T-helper 1 cell treated with Interleukin-12 subunit alpha and Interleukin-12 subunit beta and Interleukin-4 antibody, amounts not matched to agents 30 μg/mL and 1 μg/mL, for 36 hours (primary cell): ENCODE measurements at regions not wholly inside any gene's neighbourhood (a gene's known extent, or its start where the extent isn't known, plus 50 kb on each side); places are given as distances from the start of the nearest gene placed in this dataset.
"Not testable (repeated sequence)": the region's sequence is repeated elsewhere in the genome, so short reads cannot be mapped to it uniquely, and the experiment has no call there.

Experiments
- H3K27ac Mint-ChIP-seq: one replicate; pipeline ENCODE4 v1.8.0; 2021; ENCODE audit warnings: mild to moderate bottlenecking, mixed read lengths
- H3K27me3 Mint-ChIP-seq: one replicate; pipeline ENCODE4 v1.8.0; 2021; ENCODE audit warnings: low read depth, mixed read lengths
- H3K36me3 Mint-ChIP-seq: one replicate; pipeline ENCODE4 v1.8.0; 2021; ENCODE audit warnings: low read depth, mixed read lengths
- H3K4me1 Mint-ChIP-seq: one replicate; pipeline ENCODE4 v1.8.0; 2021; ENCODE audit warnings: low read depth, mixed read lengths
- H3K4me3 Mint-ChIP-seq: one replicate; pipeline ENCODE4 v1.8.0; 2021; ENCODE audit warnings: mild to moderate bottlenecking, moderate library complexity, mixed read lengths
- H3K9me3 Mint-ChIP-seq: one replicate; pipeline ENCODE4 v1.8.0; 2021; ENCODE audit warnings: mixed read lengths

DNA sequence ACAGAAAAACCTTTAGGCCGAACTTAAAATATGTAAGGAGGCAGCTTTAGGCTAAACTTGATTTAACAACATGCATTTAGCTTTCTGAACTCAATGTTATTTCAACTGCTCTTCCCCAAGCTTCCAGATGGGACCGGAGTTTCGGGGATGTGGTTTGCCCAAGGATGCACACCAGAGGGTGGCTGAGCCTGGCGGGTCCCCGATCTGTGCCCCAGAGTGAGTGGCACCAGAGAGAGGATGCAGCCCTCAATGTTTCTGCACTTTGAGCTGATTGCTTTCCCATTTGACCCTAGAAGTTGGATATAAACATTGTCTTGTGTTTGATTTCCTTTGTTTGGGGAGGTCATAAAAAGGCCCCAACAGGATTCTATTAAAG is 348.0 kb upstream of the TNRC6C start:
- peak overlapping the region; percentile 49 for H3K27ac Mint-ChIP-seq

DNA sequence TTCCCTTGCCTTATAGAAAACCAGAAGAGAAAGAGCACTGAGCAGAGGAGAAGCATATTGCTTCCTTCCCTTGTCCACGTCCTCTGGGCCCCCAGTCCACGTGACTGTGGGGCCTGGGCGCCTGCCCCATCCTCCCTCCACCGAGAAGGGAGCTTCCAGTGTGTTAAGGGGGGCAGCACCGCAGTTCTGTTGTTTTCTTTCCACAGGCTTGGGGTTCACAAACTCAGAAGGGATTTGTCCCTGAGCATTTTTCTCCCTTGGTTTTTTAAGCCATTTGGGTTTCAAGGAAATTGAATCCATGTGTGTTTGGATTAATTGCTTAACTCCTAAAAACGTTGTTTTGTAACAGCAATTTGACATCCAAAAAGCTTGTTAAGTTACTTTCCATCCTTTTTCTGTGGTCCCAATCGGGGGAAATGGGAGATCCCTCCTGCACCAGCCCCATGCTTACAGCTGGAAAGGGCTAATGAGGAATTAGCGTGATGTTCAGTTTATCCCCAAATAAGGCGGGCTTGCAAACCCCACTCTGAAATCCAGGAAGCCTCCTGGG is 347.5 kb upstream of the TNRC6C start:
- Mint-ChIP-seq H3K27ac (no peak overlapping the region), H3K27me3 (peaks cover 9% of the 10 kb centered on the region), H3K4me1 (peaks cover 21% of the 10 kb centered on the region), H3K4me3 (peak overlapping the region; percentile 61), H3K36me3 (no peaks in the 10 kb centered on the region), H3K9me3 (no peaks in the 10 kb centered on the region)

More for the DNA sequence above, 348.0 kb upstream of the TNRC6C start:
- Mint-ChIP-seq H3K4me1 (peaks cover 21% of the 10 kb centered on the region), H3K36me3 (no peaks in the 10 kb centered on the region), H3K9me3 (no peaks in the 10 kb centered on the region), H3K27me3 (peaks cover 9% of the 10 kb centered on the region), H3K4me3 (peak overlapping the region; percentile 61)

DNA sequence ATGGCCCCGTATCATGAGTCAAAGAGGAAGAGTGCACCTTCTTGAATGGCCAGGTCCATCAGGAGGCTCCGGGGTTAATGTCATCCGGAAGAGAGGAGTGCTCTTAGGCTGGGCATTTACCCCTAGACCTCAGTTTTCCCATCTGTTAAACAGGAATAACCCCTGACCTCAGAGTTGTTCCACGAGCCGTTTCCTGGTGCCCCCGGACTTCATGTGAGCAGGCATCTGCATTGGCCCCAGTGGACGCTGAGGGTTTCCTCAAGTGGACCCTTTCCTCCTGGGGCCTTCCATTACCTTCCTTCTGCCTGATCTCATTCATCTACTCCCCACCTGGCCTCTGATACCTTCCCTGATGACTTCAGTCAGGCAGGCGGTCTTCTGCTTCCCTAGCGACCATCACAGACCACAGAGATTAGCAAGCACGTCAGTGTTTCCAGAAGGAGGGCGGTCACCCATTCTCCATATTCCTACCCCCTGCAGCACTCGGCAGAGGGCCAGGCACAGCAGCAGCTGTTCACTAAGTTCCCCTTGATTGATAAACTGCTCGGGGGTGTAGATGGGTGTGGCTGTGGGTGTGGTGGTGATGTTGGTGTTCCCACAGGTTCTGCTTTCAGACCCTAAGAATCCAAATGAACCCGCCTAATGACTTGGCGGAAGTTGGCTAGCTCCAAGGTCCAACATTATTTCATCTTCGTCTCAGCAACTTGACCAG is 346.6 kb upstream of the TNRC6C start:
- H3K9me3 Mint-ChIP-seq = no peaks in the 10 kb centered on the region
- H3K4me3 Mint-ChIP-seq = no peak overlapping the region
- peaks cover 21% of the 10 kb centered on the region for H3K4me1 Mint-ChIP-seq
- H3K27ac Mint-ChIP-seq = no peak overlapping the region
- peaks cover 14% of the 10 kb centered on the region for H3K27me3 Mint-ChIP-seq
- no peaks in the 10 kb centered on the region for H3K36me3 Mint-ChIP-seq

DNA sequence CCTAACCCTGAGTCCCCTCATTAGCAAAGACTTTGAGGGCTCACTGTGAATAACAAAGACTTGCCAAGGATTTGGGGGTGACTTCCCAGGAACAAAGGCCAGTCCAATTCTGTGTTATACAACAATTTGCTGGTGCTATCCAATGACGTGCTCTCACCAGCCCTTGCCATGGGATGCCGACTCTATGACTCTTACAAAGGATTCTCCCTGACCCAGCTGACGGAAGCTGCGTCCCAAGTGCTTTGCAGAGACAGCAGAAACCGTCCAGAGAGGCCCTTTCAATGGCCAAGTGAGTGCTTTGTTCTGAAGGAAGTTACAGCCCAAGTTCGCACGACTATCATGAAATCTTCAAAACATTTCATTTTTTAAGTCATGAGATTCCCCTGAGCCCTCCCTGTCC is 345.3 kb upstream of the TNRC6C start:
- H3K9me3 Mint-ChIP-seq = no peaks in the 10 kb centered on the region
- no peaks in the 10 kb centered on the region for H3K36me3 Mint-ChIP-seq
- H3K4me3 Mint-ChIP-seq = no peak overlapping the region
- peaks cover 14% of the 10 kb centered on the region for H3K27me3 Mint-ChIP-seq
- peaks cover 21% of the 10 kb centered on the region for H3K4me1 Mint-ChIP-seq
- H3K27ac Mint-ChIP-seq = no peak overlapping the region

DNA sequence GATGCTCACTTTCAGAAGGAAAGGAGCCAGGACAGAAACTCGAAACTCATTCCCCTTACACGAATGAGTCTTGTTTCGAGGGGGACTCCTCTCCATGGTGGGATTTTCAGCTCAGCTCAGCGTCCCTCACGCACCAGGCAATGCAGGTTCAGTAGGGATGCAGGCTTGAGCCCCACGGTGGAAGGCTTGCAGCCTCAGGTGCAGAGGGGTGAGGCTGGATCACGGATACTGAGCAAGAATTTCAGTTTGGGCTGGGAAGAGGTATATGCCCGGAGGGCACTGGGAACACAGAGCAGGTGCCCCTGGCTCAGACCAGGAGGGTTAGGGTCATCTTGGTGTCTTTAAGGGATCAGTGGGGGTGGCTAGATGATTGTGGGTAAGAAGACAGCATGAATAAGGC is 344.9 kb upstream of the TNRC6C start:
- H3K36me3 Mint-ChIP-seq = no peaks in the 10 kb centered on the region

DNA sequence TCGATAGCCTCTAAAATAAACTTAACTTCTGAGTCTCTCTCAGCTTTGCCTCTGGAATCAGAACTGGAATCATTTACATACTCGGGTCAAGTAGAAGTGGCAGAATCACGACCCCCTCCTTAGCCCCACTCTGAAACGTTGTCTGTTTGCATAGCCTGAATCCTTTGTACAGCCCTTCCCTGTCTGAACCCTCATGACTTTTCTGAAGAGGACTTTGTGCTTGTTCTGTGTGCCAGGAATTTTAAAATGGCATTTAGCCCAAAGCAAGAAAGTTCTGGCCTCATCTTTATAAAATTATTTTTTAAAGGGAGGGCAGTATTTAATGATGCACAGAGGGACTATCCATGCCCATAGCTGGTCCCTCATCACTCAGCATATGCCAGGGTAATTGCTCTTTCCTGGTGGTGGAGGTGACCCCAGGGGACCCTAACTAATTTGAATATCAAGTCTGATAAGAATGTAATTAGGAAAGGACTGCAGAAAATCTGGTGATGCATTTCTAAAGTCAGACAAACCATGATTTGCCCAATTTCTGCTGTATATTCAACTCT is 342.7 kb upstream of the TNRC6C start:
- H3K27ac Mint-ChIP-seq = no peak overlapping the region
- peaks cover 6% of the 10 kb centered on the region for H3K9me3 Mint-ChIP-seq
- H3K4me1 Mint-ChIP-seq = peaks cover 9% of the 10 kb centered on the region
- H3K27me3 Mint-ChIP-seq = peaks cover 14% of the 10 kb centered on the region
- H3K36me3 Mint-ChIP-seq = no peaks in the 10 kb centered on the region
- H3K4me3 Mint-ChIP-seq = no peak overlapping the region

More for the DNA sequence above, 344.9 kb upstream of the TNRC6C start:
- Mint-ChIP-seq H3K4me1 (peaks cover 21% of the 10 kb centered on the region), H3K27ac (no peak overlapping the region), H3K4me3 (no peak overlapping the region), H3K9me3 (no peaks in the 10 kb centered on the region), H3K27me3 (peaks cover 14% of the 10 kb centered on the region)

DNA sequence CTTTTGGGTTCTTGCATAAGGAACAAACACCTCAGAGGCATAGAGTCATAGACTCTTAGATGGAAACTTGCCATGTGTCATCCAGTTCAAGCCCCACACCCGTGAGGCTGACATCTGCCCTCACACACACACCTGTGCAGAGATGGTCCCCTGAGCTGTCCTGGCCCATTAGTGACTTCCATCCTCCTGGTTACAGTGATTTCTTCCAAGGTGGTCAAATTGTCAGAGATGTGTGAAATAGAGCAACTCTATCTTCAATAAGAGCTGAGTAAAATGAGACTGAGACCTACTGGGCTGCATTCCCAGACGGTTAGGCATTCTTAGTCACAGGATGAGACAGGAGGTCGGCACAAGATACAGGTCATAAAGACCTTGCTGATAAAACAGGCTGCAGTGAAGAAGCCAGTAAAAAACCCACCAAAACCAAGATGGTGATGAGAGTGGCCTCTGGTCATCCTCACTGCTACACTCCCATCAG is 342.2 kb upstream of the TNRC6C start:
- Mint-ChIP-seq H3K36me3 (no peaks in the 10 kb centered on the region), H3K4me1 (peaks cover 4% of the 10 kb centered on the region), H3K9me3 (peaks cover 6% of the 10 kb centered on the region), H3K27me3 (peaks cover 14% of the 10 kb centered on the region), H3K4me3 (no peak overlapping the region), H3K27ac (no peak overlapping the region)

DNA sequence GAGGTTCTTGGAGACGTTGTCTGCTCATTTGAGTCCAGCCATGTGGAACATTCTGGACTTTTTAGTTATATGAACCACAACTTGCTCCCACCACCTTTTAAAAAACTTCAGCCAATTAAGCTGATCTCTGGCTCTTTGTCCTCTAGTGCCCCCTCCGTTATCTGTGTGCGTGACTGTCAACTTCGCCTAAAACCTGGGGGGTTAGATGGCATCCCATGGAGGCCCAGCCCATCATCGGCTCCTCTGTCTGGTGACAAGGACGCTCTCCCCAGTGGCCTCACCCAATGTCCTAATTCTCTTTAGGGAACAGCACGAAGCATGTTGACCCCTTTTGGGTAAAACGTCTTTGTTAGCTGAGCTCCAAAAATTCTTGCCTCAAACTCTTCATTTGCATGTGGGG is 341.0 kb upstream of the TNRC6C start:
- Mint-ChIP-seq H3K4me1 (no peaks in the 10 kb centered on the region), H3K27me3 (peaks cover 14% of the 10 kb centered on the region), H3K9me3 (peaks cover 6% of the 10 kb centered on the region), H3K4me3 (no peak overlapping the region), H3K27ac (no peak overlapping the region), H3K36me3 (no peaks in the 10 kb centered on the region)

DNA sequence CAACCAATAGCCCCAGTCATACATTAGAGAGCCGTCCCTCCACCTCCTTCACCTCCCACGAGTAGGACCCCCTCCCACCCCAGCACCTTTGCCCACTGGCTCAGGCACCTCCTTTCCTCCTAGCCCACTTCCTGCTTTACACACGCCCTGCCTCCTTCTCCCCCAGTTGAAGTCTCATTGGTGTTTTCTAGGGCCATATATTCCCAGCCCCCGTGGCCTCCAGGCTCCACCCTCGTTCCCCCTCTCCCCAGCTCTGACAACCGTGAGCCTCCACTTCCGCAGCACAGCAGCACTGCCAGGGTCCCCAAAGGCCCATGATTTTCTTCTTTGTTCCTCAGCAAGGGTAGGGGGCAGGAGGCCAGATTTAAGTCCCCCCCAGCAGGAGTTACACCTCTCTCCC is 340.3 kb upstream of the TNRC6C start:
- Mint-ChIP-seq H3K27me3 (peaks cover 14% of the 10 kb centered on the region), H3K4me1 (no peaks in the 10 kb centered on the region), H3K36me3 (no peaks in the 10 kb centered on the region), H3K9me3 (peaks cover 6% of the 10 kb centered on the region), H3K27ac (peak overlapping the region; percentile 27), H3K4me3 (no peak overlapping the region)

DNA sequence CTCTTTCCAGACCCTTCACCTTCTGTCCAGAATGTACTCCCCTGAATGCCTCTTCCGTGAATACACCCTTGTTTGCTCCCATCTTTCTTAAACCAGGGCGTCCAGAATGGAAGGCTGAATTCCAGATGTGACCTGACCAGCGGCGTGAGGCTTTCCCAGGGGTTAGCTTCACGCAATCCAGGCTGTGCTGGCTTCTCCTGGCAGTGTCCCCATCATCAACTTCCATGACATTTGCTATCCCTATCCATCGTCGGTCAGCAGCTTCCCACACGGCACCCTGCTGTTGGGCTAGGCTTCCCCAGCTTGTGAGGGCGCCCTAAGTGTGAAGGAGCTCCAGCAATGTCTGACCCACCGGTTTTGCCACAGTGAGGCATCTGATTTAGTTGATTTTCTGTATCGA is 339.8 kb upstream of the TNRC6C start:
- Mint-ChIP-seq H3K4me1 (no peaks in the 10 kb centered on the region), H3K27me3 (peaks cover 8% of the 10 kb centered on the region), H3K27ac (no peak overlapping the region), H3K9me3 (peaks cover 6% of the 10 kb centered on the region), H3K36me3 (no peaks in the 10 kb centered on the region), H3K4me3 (peak overlapping the region; percentile 33)

DNA sequence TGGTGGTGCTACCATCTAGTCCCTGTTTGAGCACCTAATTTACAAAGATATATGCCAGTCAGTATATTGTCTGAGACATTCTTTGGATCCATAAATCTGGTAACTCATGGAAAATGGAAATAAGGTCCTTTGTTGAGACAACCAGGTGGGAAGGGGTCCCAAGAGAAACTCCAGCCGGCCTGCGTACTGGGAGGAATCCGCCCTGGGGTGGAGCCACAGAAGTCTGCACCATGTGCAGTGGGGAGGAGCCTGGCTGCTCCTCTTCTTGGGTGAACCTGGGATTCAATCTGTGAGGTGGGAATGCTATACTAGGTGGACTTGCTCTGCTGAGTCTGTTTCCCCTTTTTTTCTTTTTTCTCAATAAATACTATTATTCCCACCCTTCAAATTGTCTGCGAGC is 339.2 kb upstream of the TNRC6C start:
- no peaks in the 10 kb centered on the region for H3K4me1 Mint-ChIP-seq
- H3K36me3 Mint-ChIP-seq = no peaks in the 10 kb centered on the region
- H3K27me3 Mint-ChIP-seq = peaks cover 4% of the 10 kb centered on the region
- H3K4me3 Mint-ChIP-seq = no peak overlapping the region
- H3K9me3 Mint-ChIP-seq = peaks cover 6% of the 10 kb centered on the region
- no peak overlapping the region for H3K27ac Mint-ChIP-seq

DNA sequence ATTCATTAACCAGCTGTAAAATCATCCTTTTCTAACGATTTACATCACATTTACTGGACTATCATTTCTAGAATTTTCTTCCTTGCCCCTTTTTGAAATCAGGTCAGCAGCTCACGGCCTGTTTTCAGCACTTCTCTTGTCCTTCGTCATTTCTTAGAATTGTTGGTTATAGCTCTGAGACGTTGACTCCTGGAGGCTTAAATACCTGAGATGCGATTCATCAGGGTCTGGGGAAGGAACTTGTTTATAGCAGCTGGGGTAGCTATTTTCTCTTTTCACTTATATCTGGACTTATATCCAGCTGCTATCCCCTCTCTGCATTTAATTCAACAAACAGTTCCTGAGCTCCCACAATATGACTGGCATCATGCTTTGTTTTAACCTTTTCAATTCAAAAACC is 338.7 kb upstream of the TNRC6C start:
- Mint-ChIP-seq H3K9me3 (peaks cover 6% of the 10 kb centered on the region), H3K36me3 (no peaks in the 10 kb centered on the region), H3K27me3 (peaks cover 4% of the 10 kb centered on the region), H3K4me1 (no peaks in the 10 kb centered on the region), H3K4me3 (no peak overlapping the region), H3K27ac (no peak overlapping the region)

DNA sequence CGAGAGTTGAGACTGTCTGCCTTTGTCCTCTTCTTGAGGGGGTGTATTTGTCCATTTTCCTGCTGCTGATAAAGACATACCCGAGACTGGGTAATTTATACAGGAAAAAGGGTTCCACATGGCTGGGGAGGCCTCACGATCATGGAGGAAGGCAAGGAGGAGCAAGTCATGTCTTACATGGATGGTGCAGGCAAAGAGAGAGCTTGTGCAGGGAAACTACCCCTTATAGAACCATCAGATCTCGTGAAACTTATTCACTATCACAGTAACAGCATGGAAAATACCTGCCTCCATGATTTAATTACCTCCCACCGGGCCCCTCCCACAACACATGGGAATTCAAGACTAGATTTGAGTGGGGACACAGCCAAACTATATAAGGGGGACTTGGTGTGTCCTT is 338.2 kb upstream of the TNRC6C start:
- Mint-ChIP-seq H3K27ac (no peak overlapping the region), H3K36me3 (no peaks in the 10 kb centered on the region), H3K9me3 (peaks cover 6% of the 10 kb centered on the region), H3K4me3 (no peak overlapping the region), H3K4me1 (no peaks in the 10 kb centered on the region), H3K27me3 (peaks cover 4% of the 10 kb centered on the region)

DNA sequence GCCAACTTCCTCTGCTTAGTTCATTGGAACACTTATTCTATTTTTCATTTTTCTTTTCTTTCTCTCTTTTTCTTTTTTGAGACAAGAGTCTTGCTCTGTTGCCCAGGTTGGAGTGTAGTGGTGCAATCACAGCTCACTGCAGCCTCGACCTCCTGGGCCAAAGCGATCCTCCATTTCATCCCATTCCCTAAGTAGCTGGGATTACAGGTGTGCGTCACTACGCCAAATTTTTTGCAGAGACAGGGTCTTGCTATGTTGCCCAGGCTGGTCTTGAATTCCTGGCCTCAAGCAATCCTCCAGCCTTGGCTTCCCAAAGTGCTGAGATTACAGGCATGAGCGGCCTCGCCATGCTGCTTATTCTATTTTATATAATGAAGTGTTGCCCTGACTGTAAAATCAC is 336.4 kb upstream of the TNRC6C start:
- not testable (repeated sequence) for H3K4me1 Mint-ChIP-seq, H3K4me3 Mint-ChIP-seq, H3K27me3 Mint-ChIP-seq, H3K36me3 Mint-ChIP-seq, H3K27ac Mint-ChIP-seq
- peaks cover 15% of the 10 kb centered on the region for H3K9me3 Mint-ChIP-seq

DNA sequence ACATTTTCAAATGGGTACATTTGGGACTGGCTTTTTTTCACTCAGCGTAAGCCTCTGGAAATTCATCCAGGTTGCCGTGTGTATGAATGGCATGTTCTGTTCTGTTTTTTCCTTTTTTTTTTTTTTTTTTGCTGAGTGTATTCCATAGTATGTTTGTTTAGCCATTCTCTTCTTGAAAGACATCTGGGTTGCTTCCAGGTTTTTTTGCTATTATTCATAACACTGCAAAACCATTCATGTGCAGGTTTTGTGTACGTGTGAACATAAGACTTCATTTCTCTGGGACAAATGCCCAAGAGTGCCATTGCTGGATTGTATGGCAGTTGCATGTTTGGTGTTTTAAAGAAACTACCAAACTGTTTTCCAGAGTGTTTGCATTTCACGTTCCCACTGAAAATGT is 335.9 kb upstream of the TNRC6C start:
- H3K9me3 Mint-ChIP-seq = peaks cover 20% of the 10 kb centered on the region
- no peaks in the 10 kb centered on the region for H3K36me3 Mint-ChIP-seq
- H3K27me3 Mint-ChIP-seq = peaks cover 13% of the 10 kb centered on the region

More for the DNA sequence above, 335.9 kb upstream of the TNRC6C start:
- H3K4me1 Mint-ChIP-seq = no peaks in the 10 kb centered on the region
- no peak overlapping the region for H3K27ac Mint-ChIP-seq
- H3K4me3 Mint-ChIP-seq = no peak overlapping the region
